KBM-7 (cell line): ENCODE measurements at regions not wholly inside any gene's neighbourhood (a gene's known extent, or its start where the extent isn't known, plus 50 kb on each side); places are given as distances from the start of the nearest gene placed in this dataset.

Source experiments
- DNase-seq: peaks from one replicate; pipeline ENCODE4 v3.0.0-alpha.2; 2015
- in situ Hi-C: fragments of 300-500 bp; cut with MboI; formaldehyde crosslinking; loops from 2 replicates; pipeline ENCODE4 v1.14.3; 2020; ENCODE audit warnings: low sequenced_read_pairs, low pct_unique_long_range_greater_than_20kb, mixed read lengths

- DNase-seq = no peak
- in situ Hi-C loops = no loop called here
Observed at GRCh38 chr6:101003075-101003474, 121.9 kb upstream of the ASCC3 start.

- DNase-seq = no peak
Observed at GRCh38 chr6:101011186-101011585, 130.1 kb upstream of the ASCC3 start.

GRCh38 chr6:101013612-101014195 lies 132.6 kb upstream of the ASCC3 start:
- in situ Hi-C loops = no loop called here
- no peak for DNase-seq

More at GRCh38 chr6:101011186-101011585, 130.1 kb upstream of the ASCC3 start:
- in situ Hi-C loops = no loop called here

- in situ Hi-C loops = no loop called here
- DNase-seq = no peak
Observed at GRCh38 chr6:101015541-101015940, 134.4 kb upstream of the ASCC3 start.

- DNase-seq = no peak
- in situ Hi-C loops = no loop called here
Observed at GRCh38 chr6:101016163-101016562, 135.0 kb upstream of the ASCC3 start.

GRCh38 chr6:101018157-101018556 lies 137.0 kb upstream of the ASCC3 start:
- DNase-seq = no peak
- in situ Hi-C loops = no loop called here

- in situ Hi-C loops = no loop called here
- DNase-seq = no peak
Observed at GRCh38 chr6:101021504-101021903, 140.4 kb upstream of the ASCC3 start.

- in situ Hi-C loops = no loop called here
- DNase-seq = no peak
Observed at GRCh38 chr6:101042966-101043365, 161.8 kb upstream of the ASCC3 start.

GRCh38 chr6:101058296-101058695 lies 177.2 kb upstream of the ASCC3 start:
- no peak for DNase-seq
- in situ Hi-C loops = no loop called here

GRCh38 chr6:101066481-101066880 lies 185.4 kb upstream of the ASCC3 start:
- in situ Hi-C loops = no loop called here
- no peak for DNase-seq

- in situ Hi-C loops = no loop called here
- DNase-seq = no peak
Observed at GRCh38 chr6:101069191-101069795, 188.2 kb upstream of the ASCC3 start.

GRCh38 chr6:101070044-101070608 lies 189.0 kb upstream of the ASCC3 start:
- DNase-seq = no peak
- in situ Hi-C loops = no loop called here

GRCh38 chr6:101077344-101077743 lies 196.2 kb upstream of the ASCC3 start:
- DNase-seq = no peak
- in situ Hi-C loops = no loop called here

GRCh38 chr6:101079696-101080270 lies 198.7 kb upstream of the ASCC3 start:
- no peak for DNase-seq
- in situ Hi-C loops = no loop called here

- in situ Hi-C loops = no loop called here
- DNase-seq = no peak
Observed at GRCh38 chr6:101080597-101080996, 199.5 kb upstream of the ASCC3 start.

GRCh38 chr6:101083533-101084175 lies 202.5 kb upstream of the ASCC3 start:
- no peak for DNase-seq
- in situ Hi-C loops = no loop called here

- no peak for DNase-seq
Observed at GRCh38 chr6:101085327-101085726, 204.2 kb upstream of the ASCC3 start.

GRCh38 chr6:101086473-101086872 lies 205.3 kb upstream of the ASCC3 start:
- in situ Hi-C loops = no loop called here
- no peak for DNase-seq

More at GRCh38 chr6:101085327-101085726, 204.2 kb upstream of the ASCC3 start:
- in situ Hi-C loops = no loop called here

GRCh38 chr6:101088594-101088993 lies 207.5 kb upstream of the ASCC3 start:
- no peak for DNase-seq
- in situ Hi-C loops = no loop called here

GRCh38 chr6:101089640-101090039 lies 208.5 kb upstream of the ASCC3 start:
- DNase-seq = no peak
- in situ Hi-C loops = no loop called here
